ENCODE measurements at regions not wholly inside any gene's neighbourhood (a gene's known extent, or its start where the extent isn't known, plus 50 kb on each side); places are given as distances from the start of the nearest gene placed in this dataset.

- H3K4me3 ChIP-seq (ENCODE audit: low read depth, low read length): no peak overlapping the region
- no peak for TF ChIP-seq CTCF (IDR thresholded peaks at IDR 0.05; ENCODE audit: low read depth, low read length)
These were observed 627.9 kb upstream of the KLF12 start for GRCh38 chr13:74761801-74762757.

GRCh38 chr13:74758188-74758587 lies 624.0 kb upstream of the KLF12 start:
- H3K4me3 ChIP-seq (ENCODE audit: low read depth, low read length): no peak overlapping the region
- TF ChIP-seq CTCF (IDR thresholded peaks at IDR 0.05; ENCODE audit: low read depth, low read length): no peak

GRCh38 chr13:74755065-74755464 lies 620.9 kb upstream of the KLF12 start:
- no peak for TF ChIP-seq CTCF (IDR thresholded peaks at IDR 0.05; ENCODE audit: low read depth, low read length)
- H3K4me3 ChIP-seq (ENCODE audit: low read depth, low read length): no peak overlapping the region

GRCh38 chr13:74751739-74752138 lies 617.5 kb upstream of the KLF12 start:
- H3K4me3 ChIP-seq (ENCODE audit: low read depth, low read length): no peak overlapping the region
- TF ChIP-seq CTCF (IDR thresholded peaks at IDR 0.05; ENCODE audit: low read depth, low read length): no peak

- H3K4me3 ChIP-seq (ENCODE audit: low read depth, low read length): no peak overlapping the region
- no peak for TF ChIP-seq CTCF (IDR thresholded peaks at IDR 0.05; ENCODE audit: low read depth, low read length)
These were observed 613.2 kb upstream of the KLF12 start for GRCh38 chr13:74747186-74747955.

- H3K4me3 ChIP-seq (ENCODE audit: low read depth, low read length): no peak overlapping the region
- TF ChIP-seq CTCF (IDR thresholded peaks at IDR 0.05; ENCODE audit: low read depth, low read length): no peak
These were observed 609.8 kb upstream of the KLF12 start for GRCh38 chr13:74743992-74744391.

GRCh38 chr13:74741732-74742131 lies 607.5 kb upstream of the KLF12 start:
- H3K4me3 ChIP-seq (ENCODE audit: low read depth, low read length): no peak overlapping the region
- no peak for TF ChIP-seq CTCF (IDR thresholded peaks at IDR 0.05; ENCODE audit: low read depth, low read length)
